ENCODE measurements at regions not wholly inside any gene's neighbourhood (a gene's known extent, or its start where the extent isn't known, plus 50 kb on each side); places are given as distances from the start of the nearest gene placed in this dataset.

DNA sequence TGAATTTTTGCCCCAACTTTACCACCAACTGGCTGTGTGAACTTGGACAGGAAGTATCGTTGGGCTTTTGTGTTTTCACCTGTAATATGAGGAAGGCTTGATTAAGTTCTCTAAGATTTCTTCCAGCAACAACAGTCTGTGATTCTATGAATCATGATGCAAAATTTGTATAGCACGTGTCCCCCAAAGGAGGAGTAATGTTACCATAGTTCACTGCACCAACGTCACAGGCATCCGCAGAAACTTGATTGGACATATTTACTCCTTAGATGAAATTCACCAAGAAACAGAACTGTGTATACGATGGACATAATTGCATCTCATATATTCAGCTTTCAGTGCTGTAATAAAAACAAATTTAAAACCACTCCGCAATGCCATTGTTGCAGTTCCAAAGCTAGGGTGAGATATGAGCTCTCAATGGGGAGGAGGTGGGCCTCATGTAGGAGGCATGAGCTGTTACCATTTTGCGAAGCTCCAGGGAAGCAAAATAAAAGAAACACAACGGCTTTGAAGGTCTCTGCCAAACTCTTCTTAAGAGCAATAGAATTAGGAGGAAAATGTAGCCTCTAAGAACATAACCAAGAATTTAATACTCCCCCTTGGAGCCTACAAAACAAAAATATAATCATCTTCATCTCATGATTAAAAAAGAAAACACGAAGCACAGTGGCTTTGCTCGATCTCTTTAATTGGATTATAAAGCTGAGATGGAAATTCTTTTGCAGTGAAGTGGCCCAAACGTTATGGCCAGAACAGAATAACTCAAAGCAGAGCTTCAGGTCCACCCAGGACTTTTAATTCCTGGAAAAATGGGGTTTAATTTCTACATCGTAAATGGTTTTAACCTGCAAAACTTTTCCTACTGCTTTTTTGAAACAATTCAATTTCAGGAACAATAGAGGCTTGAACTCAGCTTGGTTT, 80.7 kb downstream of the CHST2 start:
- Mint-ChIP-seq H3K27me3 (ENCODE audit: low read depth in 3 of 3) (peaks cover 0 to 3% (median 2%) of the 10 kb centered on the region in 3 donors), H3K4me3 (no peak overlapping the region), H3K36me3 (no peaks in the 10 kb centered on the region), H3K4me1 (no peaks in the 10 kb centered on the region), H3K27ac (no peak overlapping the region), H3K9me3 (peaks cover 0 to 13% (median 7%) of the 10 kb centered on the region in 7 donors)
- Histone ChIP-seq H2AFZ (ENCODE audit: insufficient read depth, low read depth, low read length, poor library complexity, severe bottlenecking) (no peak overlapping the region), H4K20me1 (ENCODE audit: insufficient read depth, low read length) (no peaks in the 10 kb centered on the region), H3K4me2 (replicated peaks; ENCODE audit: extremely low read depth, low read length, poor library complexity, severe bottlenecking) (no peak overlapping the region), H3K27ac (ENCODE audit: low read depth in 1 of 2, low read length in 2 of 2) (no peak overlapping the region), H3K4me3 (replicated peaks in 1 of 3; ENCODE audit: low read depth in 2 of 3, low read length in 3 of 3) (no peak overlapping the region), H3K9me3 (replicated peaks in 1 of 2; ENCODE audit: control insufficient read depth in 1 of 2, insufficient read depth in 1 of 2, low read length in 2 of 2) (peaks cover 0 to 10% of the 10 kb centered on the region in 2 donors), H3K9ac (ENCODE audit: insufficient read depth, low read length, poor library complexity, severe bottlenecking) (no peak overlapping the region), H3K4me1 (ENCODE audit: control insufficient read depth in 1 of 2, insufficient read depth in 2 of 2, low read length in 2 of 2) (no peaks in the 10 kb centered on the region), H3K36me3 (replicated peaks in 1 of 2; ENCODE audit: control insufficient read depth in 1 of 2, insufficient read depth in 2 of 2, low read length in 2 of 2) (no peaks in the 10 kb centered on the region), H3K79me2 (ENCODE audit: insufficient read depth, low read length) (no peaks in the 10 kb centered on the region), H3K27me3 (ENCODE audit: control insufficient read depth in 2 of 2, insufficient read depth in 2 of 2, low read length in 2 of 2) (no peaks in the 10 kb centered on the region)
- DNase-seq, result no peak
- WGBS (ENCODE audit: insufficient coverage), result 100% methylated on average over 4 of the region's 12 CpGs
- TF ChIP-seq, protein P1, sequence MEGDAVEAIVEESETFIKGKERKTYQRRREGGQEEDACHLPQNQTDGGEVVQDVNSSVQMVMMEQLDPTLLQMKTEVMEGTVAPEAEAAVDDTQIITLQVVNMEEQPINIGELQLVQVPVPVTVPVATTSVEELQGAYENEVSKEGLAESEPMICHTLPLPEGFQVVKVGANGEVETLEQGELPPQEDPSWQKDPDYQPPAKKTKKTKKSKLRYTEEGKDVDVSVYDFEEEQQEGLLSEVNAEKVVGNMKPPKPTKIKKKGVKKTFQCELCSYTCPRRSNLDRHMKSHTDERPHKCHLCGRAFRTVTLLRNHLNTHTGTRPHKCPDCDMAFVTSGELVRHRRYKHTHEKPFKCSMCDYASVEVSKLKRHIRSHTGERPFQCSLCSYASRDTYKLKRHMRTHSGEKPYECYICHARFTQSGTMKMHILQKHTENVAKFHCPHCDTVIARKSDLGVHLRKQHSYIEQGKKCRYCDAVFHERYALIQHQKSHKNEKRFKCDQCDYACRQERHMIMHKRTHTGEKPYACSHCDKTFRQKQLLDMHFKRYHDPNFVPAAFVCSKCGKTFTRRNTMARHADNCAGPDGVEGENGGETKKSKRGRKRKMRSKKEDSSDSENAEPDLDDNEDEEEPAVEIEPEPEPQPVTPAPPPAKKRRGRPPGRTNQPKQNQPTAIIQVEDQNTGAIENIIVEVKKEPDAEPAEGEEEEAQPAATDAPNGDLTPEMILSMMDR (IDR thresholded peaks at IDR 0.05), result no peak
- intact Hi-C loops (cut with micrococcal nuclease), result no loop called here

DNA sequence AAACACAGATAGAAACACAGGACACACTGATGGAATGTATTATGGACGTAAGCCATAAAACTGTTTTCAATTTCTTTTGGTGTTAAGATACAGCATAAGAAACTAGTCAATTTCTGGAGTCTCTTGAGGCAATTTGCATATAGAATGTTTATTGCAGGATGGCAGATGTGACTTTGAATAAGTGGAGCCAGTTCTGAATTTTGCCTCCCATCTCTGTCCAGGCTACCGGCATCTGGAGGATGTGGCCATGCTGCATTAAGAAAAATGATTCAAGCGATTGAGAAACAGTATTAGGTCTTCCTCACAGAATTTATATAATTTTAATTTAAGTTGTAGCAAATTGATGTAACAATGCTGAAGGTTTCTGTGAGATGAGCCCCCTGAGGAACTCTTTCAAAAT, 81.5 kb downstream of the CHST2 start:
- H3K27ac ChIP-seq (ENCODE audit: low read depth in 1 of 2, low read length in 2 of 2), result no peak overlapping the region
- Mint-ChIP-seq H3K4me1 (no peaks in the 10 kb centered on the region), H3K9me3 (peaks cover 4 to 8% (median 6%) of the 10 kb centered on the region in 7 donors), H3K27me3 (ENCODE audit: low read depth in 3 of 3) (peaks cover 0 to 3% (median under 1%) of the 10 kb centered on the region in 3 donors), H3K36me3 (no peaks in the 10 kb centered on the region), H3K27ac (no peak overlapping the region), H3K4me3 (no peak overlapping the region)
- no peaks in the 10 kb centered on the region for H3K79me2 ChIP-seq (ENCODE audit: insufficient read depth, low read length)
- no peak overlapping the region for H2AFZ ChIP-seq (ENCODE audit: insufficient read depth, low read depth, low read length, poor library complexity, severe bottlenecking)
- H3K9me3 ChIP-seq (replicated peaks in 1 of 2; ENCODE audit: control insufficient read depth in 1 of 2, insufficient read depth in 1 of 2, low read length in 2 of 2), result peaks cover 0 to 7% of the 10 kb centered on the region in 2 donors
- H3K4me3 ChIP-seq (replicated peaks in 1 of 3; ENCODE audit: low read depth in 2 of 3, low read length in 3 of 3), result no peak overlapping the region
- no peaks in the 10 kb centered on the region for H3K4me1 ChIP-seq (ENCODE audit: control insufficient read depth in 1 of 2, insufficient read depth in 2 of 2, low read length in 2 of 2)
- no peak for DNase-seq
- no peaks in the 10 kb centered on the region for H3K36me3 ChIP-seq (replicated peaks in 1 of 2; ENCODE audit: control insufficient read depth in 1 of 2, insufficient read depth in 2 of 2, low read length in 2 of 2)
- intact Hi-C loops (cut with micrococcal nuclease), result no loop called here
- H4K20me1 ChIP-seq (ENCODE audit: insufficient read depth, low read length), result no peaks in the 10 kb centered on the region
- H3K9ac ChIP-seq (ENCODE audit: insufficient read depth, low read length, poor library complexity, severe bottlenecking), result no peak overlapping the region
- no peak overlapping the region for H3K4me2 ChIP-seq (replicated peaks; ENCODE audit: extremely low read depth, low read length, poor library complexity, severe bottlenecking)
- TF ChIP-seq, protein P1 (IDR thresholded peaks at IDR 0.05), result no peak
- WGBS (ENCODE audit: insufficient coverage), result 60% methylated on average over 1 of the region's 3 CpGs
- H3K27me3 ChIP-seq (ENCODE audit: control insufficient read depth in 2 of 2, insufficient read depth in 2 of 2, low read length in 2 of 2), result no peaks in the 10 kb centered on the region
